ENCODE measurements at regions not wholly inside any gene's neighbourhood (a gene's known extent, or its start where the extent isn't known, plus 50 kb on each side); places are given as distances from the start of the nearest gene placed in this dataset.

DNA sequence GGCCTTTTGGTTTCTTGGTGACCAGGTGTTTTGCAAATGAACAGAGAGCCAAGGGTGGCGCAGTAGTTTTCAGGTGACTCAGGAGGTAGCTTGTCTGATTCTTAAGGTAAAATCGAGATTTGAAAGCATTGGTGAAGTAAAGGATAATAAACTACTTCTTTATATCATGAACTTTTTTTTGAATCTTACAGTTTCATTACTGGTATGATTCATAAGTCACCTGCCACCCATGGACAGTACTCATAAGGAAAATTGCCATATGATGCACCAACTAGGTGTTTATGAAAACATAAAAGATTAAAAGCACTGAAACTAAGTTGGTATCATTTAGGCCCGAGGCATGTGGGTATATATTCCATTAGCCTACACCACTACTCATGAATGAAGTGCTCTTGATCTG, 84.1 kb upstream of the MGAT5 start:
- no peak for DNase-seq (ENCODE audit: low spot score)
- ChIA-PET CTCF (no interaction called here), POLR2A (ENCODE audit: low non-redundant PET) (interaction anchor here (1.0 kb wide), 1 partner anchor 52 kb away, joined by 4 read pairs; no protein-coding TSS in a partner anchor)
- H3K9me3 ChIP-seq (ENCODE audit: low read depth, low read length, poor library complexity, severe bottlenecking): no peaks in the 10 kb centered on the region
- H3K27ac ChIP-seq (ENCODE audit: low read depth, low read length, poor library complexity, severe bottlenecking): no peak overlapping the region
- TF ChIP-seq CTCF (conservative IDR thresholded peaks at IDR 0.05; ENCODE audit: low read depth, low read length): no peak
- TF ChIP-seq EZH2 (IDR thresholded peaks at IDR 0.05; ENCODE audit: borderline replicate concordance, low read depth, low read length, poor library complexity, severe bottlenecking): no peak
- intact Hi-C loops (cut with micrococcal nuclease; ENCODE audit: unreplicated experiment): no loop called here
- H3K27me3 ChIP-seq (replicated peaks; ENCODE audit: insufficient read depth, low read depth, low read length, poor library complexity): no peaks in the 10 kb centered on the region
- no peaks in the 10 kb centered on the region for H3K4me1 ChIP-seq (ENCODE audit: insufficient read depth, low read length, poor library complexity, severe bottlenecking)
- H3K4me3 ChIP-seq (ENCODE audit: low read depth, low read length, poor library complexity, severe bottlenecking): no peak overlapping the region
- no TSS peak for BruUV-seq (replicated peaks)
- no peaks in the 10 kb centered on the region for H3K36me3 ChIP-seq (ENCODE audit: insufficient read depth, low read length, poor library complexity, severe bottlenecking)

DNA sequence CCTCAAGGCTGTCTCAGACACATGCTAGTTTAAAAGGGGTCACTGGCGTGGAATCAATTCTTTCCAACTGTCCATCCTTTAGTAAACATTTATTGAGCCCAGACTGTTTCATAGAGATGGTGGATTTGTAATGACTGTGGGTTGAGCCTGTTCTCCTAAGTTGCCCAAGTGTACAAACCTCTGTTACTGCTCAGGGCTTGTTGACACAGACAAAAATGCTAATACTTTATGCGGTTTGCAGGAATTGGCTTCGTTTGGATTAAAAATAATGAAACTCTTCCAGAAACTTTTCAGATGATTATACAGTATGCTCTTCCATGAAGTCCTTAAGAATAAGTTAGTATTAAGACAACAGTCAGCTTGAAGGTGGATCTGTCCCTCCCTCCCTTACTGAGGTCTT, 83.6 kb upstream of the MGAT5 start:
- Histone ChIP-seq H3K9me3 (ENCODE audit: low read depth, low read length, poor library complexity, severe bottlenecking) (no peaks in the 10 kb centered on the region), H3K4me3 (ENCODE audit: low read depth, low read length, poor library complexity, severe bottlenecking) (no peak overlapping the region), H3K27me3 (replicated peaks; ENCODE audit: insufficient read depth, low read depth, low read length, poor library complexity) (no peaks in the 10 kb centered on the region), H3K27ac (ENCODE audit: low read depth, low read length, poor library complexity, severe bottlenecking) (no peak overlapping the region), H3K4me1 (ENCODE audit: insufficient read depth, low read length, poor library complexity, severe bottlenecking) (no peaks in the 10 kb centered on the region), H3K36me3 (ENCODE audit: insufficient read depth, low read length, poor library complexity, severe bottlenecking) (no peaks in the 10 kb centered on the region)
- BruUV-seq (replicated peaks): no TSS peak
- DNase-seq (ENCODE audit: low spot score): no peak
- POLR2A ChIA-PET (ENCODE audit: low non-redundant PET): no interaction called here
- CTCF ChIA-PET: no interaction called here
- intact Hi-C loops (cut with micrococcal nuclease; ENCODE audit: unreplicated experiment): no loop called here
- no peak for TF ChIP-seq EZH2 (IDR thresholded peaks at IDR 0.05; ENCODE audit: borderline replicate concordance, low read depth, low read length, poor library complexity, severe bottlenecking)
- TF ChIP-seq CTCF (conservative IDR thresholded peaks at IDR 0.05; ENCODE audit: low read depth, low read length): no peak

- no peak for TF ChIP-seq EZH2 (IDR thresholded peaks at IDR 0.05; ENCODE audit: borderline replicate concordance, low read depth, low read length, poor library complexity, severe bottlenecking)
- TF ChIP-seq CTCF (conservative IDR thresholded peaks at IDR 0.05; ENCODE audit: low read depth, low read length): no peak
- DNase-seq (ENCODE audit: low spot score): no peak
- Histone ChIP-seq H3K4me3 (ENCODE audit: low read depth, low read length, poor library complexity, severe bottlenecking) (no peak overlapping the region), H3K27me3 (replicated peaks; ENCODE audit: insufficient read depth, low read depth, low read length, poor library complexity) (no peaks in the 10 kb centered on the region), H3K4me1 (ENCODE audit: insufficient read depth, low read length, poor library complexity, severe bottlenecking) (no peaks in the 10 kb centered on the region), H3K27ac (ENCODE audit: low read depth, low read length, poor library complexity, severe bottlenecking) (no peak overlapping the region), H3K36me3 (ENCODE audit: insufficient read depth, low read length, poor library complexity, severe bottlenecking) (no peaks in the 10 kb centered on the region), H3K9me3 (ENCODE audit: low read depth, low read length, poor library complexity, severe bottlenecking) (no peaks in the 10 kb centered on the region)
- intact Hi-C loops (cut with micrococcal nuclease; ENCODE audit: unreplicated experiment): no loop called here
- POLR2A ChIA-PET (ENCODE audit: low non-redundant PET): no interaction called here
- CTCF ChIA-PET: no interaction called here
- BruUV-seq (replicated peaks): no TSS peak
Observed at GRCh38 chr2:134170700-134171099, 83.2 kb upstream of the MGAT5 start.

Data from A673 (cell line).